K562 (cell line): ENCODE measurements at regions not wholly inside any gene's neighbourhood (a gene's known extent, or its start where the extent isn't known, plus 50 kb on each side); places are given as distances from the start of the nearest gene placed in this dataset.

ENCODE experiments used
- DLX4 ChIP-seq: fragments of 250-450 bp; sonication (Bioruptor Pico); IDR thresholded peaks from 2 replicates; pipeline ENCODE4 v1.6.1; 2021; ENCODE audit warnings: mild to moderate bottlenecking
- HMG20A ChIP-seq: fragments of 450-650 bp; formaldehyde crosslinking; conservative IDR thresholded peaks from 2 replicates; pipeline ENCODE4 v1.4.0; 2020; ENCODE audit warnings: mild to moderate bottlenecking, mixed read lengths
- KDM1A ChIP-seq, 2 experiments: fragments of 450-650 bp; IDR thresholded peaks; 2 replicates each; pipeline ENCODE4 v1.6.1; 2016; ENCODE audit warnings: mild to moderate bottlenecking in 2 of 2
- PRMT5 ChIP-seq: sonication (generic); formaldehyde crosslinking; IDR thresholded peaks from 2 replicates; pipeline ENCODE4 v1.5.0; 2020; ENCODE audit warnings: missing genetic modification reagents
- SMAD2 ChIP-seq: fragments of 150-350 bp; IDR thresholded peaks from 2 replicates; pipeline ENCODE4 v1.6.1; 2014; ENCODE audit warnings: low read depth, mild to moderate bottlenecking, low read length
- TBL1XR1 ChIP-seq, 2 experiments: IDR thresholded peaks; 2 replicates each; pipeline ENCODE4 v1.6.1; 2012; ENCODE audit warnings: improper control_type of control experiment in 2 of 2, low read length in 2 of 2, mild to moderate bottlenecking in 1 of 2
- THAP12 ChIP-seq: fragments of 250-450 bp; sonication (Bioruptor Pico); IDR thresholded peaks from 2 replicates; pipeline ENCODE4 v1.9.0; 2021; ENCODE audit warnings: mild to moderate bottlenecking, inconsistent platforms
- ZBED1 ChIP-seq: IDR thresholded peaks from 2 replicates; pipeline ENCODE4 v1.6.1; 2014
- TF ChIP-seq, protein P1 (sequence below), 2 experiments: fragments of 450-650 bp; conservative IDR thresholded peaks; 2 replicates each; pipeline ENCODE4 v1.6.1; 2017; ENCODE audit warnings: mild to moderate bottlenecking in 2 of 2, moderate library complexity in 2 of 2
- TF ChIP-seq, protein P2 (sequence below): sonication (generic); formaldehyde crosslinking; IDR thresholded peaks from 2 replicates; pipeline ENCODE4 v1.8.1; 2023; ENCODE audit warnings: missing genetic modification reagents, mild to moderate bottlenecking, borderline replicate concordance
- TF ChIP-seq, protein P3 (sequence below): fragments of 200-800 bp; sonication (Bioruptor generic); IDR thresholded peaks from 2 replicates; pipeline ENCODE4 v1.6.1; 2017; ENCODE audit warnings: missing genetic modification characterization, missing compliant biosample characterization

GRCh38 chr18:73408469-73408868 lies 540.7 kb upstream of the NETO1 start (continued):
- TF ChIP-seq, protein P1, sequence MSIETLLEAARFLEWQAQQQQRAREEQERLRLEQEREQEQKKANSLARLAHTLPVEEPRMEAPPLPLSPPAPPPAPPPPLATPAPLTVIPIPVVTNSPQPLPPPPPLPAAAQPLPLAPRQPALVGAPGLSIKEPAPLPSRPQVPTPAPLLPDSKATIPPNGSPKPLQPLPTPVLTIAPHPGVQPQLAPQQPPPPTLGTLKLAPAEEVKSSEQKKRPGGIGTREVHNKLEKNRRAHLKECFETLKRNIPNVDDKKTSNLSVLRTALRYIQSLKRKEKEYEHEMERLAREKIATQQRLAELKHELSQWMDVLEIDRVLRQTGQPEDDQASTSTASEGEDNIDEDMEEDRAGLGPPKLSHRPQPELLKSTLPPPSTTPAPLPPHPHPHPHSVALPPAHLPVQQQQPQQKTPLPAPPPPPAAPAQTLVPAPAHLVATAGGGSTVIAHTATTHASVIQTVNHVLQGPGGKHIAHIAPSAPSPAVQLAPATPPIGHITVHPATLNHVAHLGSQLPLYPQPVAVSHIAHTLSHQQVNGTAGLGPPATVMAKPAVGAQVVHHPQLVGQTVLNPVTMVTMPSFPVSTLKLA (conservative IDR thresholded peaks at IDR 0.05) = no peak
- TF ChIP-seq, protein P2, sequence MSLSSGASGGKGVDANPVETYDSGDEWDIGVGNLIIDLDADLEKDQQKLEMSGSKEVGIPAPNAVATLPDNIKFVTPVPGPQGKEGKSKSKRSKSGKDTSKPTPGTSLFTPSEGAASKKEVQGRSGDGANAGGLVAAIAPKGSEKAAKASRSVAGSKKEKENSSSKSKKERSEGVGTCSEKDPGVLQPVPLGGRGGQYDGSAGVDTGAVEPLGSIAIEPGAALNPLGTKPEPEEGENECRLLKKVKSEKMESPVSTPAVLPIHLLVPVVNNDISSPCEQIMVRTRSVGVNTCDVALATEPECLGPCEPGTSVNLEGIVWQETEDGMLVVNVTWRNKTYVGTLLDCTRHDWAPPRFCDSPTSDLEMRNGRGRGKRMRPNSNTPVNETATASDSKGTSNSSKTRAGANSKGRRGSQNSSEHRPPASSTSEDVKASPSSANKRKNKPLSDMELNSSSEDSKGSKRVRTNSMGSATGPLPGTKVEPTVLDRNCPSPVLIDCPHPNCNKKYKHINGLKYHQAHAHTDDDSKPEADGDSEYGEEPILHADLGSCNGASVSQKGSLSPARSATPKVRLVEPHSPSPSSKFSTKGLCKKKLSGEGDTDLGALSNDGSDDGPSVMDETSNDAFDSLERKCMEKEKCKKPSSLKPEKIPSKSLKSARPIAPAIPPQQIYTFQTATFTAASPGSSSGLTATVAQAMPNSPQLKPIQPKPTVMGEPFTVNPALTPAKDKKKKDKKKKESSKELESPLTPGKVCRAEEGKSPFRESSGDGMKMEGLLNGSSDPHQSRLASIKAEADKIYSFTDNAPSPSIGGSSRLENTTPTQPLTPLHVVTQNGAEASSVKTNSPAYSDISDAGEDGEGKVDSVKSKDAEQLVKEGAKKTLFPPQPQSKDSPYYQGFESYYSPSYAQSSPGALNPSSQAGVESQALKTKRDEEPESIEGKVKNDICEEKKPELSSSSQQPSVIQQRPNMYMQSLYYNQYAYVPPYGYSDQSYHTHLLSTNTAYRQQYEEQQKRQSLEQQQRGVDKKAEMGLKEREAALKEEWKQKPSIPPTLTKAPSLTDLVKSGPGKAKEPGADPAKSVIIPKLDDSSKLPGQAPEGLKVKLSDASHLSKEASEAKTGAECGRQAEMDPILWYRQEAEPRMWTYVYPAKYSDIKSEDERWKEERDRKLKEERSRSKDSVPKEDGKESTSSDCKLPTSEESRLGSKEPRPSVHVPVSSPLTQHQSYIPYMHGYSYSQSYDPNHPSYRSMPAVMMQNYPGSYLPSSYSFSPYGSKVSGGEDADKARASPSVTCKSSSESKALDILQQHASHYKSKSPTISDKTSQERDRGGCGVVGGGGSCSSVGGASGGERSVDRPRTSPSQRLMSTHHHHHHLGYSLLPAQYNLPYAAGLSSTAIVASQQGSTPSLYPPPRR (CRISPR knock-in tag) = no peak
- TF ChIP-seq, protein P3, sequence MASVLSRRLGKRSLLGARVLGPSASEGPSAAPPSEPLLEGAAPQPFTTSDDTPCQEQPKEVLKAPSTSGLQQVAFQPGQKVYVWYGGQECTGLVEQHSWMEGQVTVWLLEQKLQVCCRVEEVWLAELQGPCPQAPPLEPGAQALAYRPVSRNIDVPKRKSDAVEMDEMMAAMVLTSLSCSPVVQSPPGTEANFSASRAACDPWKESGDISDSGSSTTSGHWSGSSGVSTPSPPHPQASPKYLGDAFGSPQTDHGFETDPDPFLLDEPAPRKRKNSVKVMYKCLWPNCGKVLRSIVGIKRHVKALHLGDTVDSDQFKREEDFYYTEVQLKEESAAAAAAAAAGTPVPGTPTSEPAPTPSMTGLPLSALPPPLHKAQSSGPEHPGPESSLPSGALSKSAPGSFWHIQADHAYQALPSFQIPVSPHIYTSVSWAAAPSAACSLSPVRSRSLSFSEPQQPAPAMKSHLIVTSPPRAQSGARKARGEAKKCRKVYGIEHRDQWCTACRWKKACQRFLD (CRISPR knock-in tag) = no peak
- TF ChIP-seq THAP12 (CRISPR knock-in tag) (no peak), PRMT5 (CRISPR knock-in tag) (no peak), KDM1A (IDR thresholded peaks at IDR 0.05) (no peak), ZBED1 (no peak), TBL1XR1 (IDR thresholded peaks at IDR 0.05; ENCODE audit: low read length in 2 of 2) (no peak), DLX4 (CRISPR knock-in tag) (no peak), SMAD2 (no peak), HMG20A (CRISPR knock-in tag) (no peak)
